ENCODE measurements at regions not wholly inside any gene's neighbourhood (a gene's known extent, or its start where the extent isn't known, plus 50 kb on each side); places are given as distances from the start of the nearest gene placed in this dataset.
"Not testable (repeated sequence)": the region's sequence is repeated elsewhere in the genome, so short reads cannot be mapped to it uniquely, and the experiment has no call there.

DNA sequence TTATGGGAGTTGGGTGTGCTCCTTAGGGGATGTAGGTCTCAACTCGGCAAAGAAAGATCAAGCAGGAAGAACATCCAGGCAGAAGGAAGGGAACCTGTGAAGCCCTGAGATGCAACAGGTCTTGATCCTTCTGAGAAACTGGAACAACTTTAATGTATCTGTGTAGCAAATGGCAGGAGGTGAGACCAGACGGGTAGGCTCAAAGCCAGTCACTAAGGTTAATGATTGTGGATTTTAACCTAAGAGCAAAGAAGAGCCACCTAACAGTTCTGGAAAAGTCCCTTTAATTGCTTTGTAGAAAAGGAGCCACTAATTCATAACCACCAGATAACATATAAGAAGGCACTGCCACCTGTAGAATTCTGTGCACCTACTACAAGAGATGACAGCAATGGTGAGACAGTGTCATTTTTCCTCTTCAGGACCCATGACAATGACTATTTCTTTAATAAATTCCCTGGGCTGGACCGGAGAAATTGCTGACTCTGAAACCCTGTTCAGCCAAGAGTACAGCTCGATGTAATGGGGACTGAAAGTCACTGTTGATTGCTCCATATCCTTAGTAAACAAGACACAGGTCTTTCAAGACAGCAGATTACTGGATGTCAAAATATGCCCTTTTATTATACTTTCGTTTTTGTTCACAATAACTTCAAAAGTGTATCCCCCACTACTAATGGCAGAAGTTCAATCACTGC lies 326.2 kb downstream of the CBLN4 start:
- DNase-seq = no peak

DNA sequence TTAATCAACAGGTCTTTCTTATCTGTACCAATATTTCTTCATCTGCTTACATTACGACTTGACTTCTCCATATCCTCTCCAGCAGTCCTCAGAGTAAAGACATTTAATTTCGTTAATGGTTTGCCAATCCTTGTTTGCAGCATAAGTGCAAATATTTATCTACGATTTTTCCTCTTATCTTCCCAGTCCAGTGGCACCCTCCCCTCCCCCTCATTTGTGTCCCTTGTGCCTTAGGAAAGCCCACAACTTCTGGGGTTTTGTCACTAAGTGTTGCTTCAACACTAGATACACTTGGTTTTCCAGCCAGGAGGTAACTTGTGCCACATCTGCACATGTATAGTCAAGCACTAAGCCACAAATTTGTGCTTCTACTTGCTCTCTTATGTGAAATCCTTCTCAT lies 327.2 kb downstream of the CBLN4 start:
- DNase-seq = no peak

DNA sequence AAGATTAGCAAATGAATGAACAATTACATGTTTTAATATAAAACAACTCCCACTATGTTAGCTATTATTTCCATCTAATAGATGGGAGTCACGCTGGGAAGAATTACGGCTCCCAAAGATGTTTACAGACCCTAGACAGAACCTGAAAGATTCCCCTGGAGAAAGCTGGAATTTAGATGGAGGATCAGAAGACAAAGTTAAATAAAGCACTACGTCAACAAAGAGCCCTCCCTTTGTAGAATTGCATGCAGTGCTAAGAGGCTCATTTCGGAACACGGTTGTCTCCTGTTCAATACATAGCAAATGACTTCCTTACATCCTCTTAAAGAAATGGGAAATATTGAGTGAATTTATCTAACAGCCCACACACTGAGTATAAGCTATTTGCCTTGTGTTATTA lies 328.3 kb downstream of the CBLN4 start:
- DNase-seq = no peak

DNA sequence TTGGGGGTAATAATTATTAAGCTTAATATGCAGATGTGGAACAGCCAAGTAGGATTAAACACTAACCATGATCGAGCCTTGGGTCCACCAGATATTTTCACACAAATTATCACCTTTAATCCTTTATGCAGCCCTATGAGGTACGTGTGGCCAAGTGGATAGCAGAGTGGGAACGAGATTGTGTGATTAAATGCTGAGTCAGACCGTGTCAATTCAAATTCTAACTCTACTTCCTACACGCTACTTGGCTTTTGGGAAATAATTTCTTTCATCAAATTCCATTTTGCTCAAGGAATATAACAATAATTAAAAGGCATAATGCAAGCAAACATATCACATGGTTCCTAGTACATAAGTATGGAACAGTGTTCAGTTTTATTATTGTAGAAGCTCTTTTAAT lies 329.2 kb downstream of the CBLN4 start:
- DNase-seq = no peak

DNA sequence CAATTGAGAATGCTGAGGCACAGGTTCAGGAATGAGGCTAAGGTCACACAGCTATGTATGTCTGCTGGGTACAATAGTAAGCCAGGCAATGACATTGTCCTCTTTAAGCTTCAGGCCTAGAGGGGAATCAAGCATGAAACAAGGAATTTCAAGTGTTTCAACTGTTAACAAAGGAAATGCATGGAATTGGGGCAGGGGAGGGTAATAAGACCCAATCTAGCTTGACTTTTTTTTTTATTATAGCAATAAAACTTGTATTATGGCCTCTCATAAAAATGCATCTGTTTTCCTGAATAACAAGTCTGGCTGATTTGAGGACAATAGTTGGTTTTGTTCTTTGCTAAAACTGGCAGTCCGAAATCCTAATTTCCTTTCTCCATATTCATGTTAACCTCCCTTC lies 336.7 kb downstream of the CBLN4 start:
- no peak for DNase-seq

DNA sequence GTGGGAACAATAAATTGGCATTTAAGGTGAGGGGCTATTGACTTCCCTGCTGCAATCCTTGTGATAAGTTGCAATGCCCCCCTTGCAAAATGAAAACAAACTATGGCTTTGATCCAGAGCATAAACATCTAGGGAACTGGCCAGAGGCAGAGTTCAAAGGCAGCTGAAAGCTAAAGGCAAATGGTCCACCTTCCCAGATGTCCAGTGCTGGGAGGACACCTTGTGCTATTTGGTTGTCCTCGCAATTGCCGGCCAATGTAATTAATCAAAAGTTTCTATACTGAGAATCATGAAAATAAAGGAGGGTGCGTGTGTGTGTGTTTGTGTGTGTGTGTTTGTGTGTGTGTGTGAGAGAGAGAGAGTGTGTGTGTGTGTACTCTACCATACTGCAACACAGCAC lies 337.4 kb downstream of the CBLN4 start:
- DNase-seq = no peak

- DNase-seq = no peak
Measured at GRCh38 chr20:55667024-55667423, 338.3 kb downstream of the CBLN4 start.

GRCh38 chr20:55656231-55656775 lies 349.0 kb downstream of the CBLN4 start:
- DNase-seq = no peak

DNA sequence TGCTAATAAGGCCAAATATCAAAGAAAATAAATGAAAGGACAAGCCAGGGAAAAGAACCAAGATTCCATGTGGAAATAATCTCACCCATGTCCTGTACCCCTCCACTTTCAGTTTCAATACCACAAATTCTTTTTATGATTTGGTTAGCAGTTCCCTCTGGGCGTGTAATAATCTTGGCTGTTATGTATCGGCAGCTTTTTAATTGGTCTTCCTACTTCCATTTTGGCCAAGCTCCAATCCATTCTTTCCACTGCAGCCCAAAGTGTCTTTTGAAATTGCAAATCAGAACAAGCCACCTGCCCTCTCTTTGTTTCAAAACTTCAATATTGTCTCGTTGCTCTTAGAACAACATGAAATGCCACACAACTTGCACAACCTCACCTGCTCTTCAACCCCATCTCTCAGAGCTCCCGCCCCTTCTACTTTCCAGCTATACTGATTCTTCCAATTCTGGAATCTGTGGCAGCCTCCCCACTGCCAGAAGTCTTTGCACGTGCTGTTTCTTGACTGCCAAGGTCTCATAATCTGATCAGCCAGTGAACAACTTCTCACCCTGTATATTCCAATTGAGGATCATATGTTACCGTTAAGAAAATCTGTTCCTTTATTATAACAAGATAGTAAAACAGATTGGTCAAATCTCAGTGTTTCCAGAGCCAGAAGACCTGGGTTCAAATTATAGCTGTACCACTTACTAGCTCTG lies 354.5 kb downstream of the CBLN4 start:
- no peak for DNase-seq

DNA sequence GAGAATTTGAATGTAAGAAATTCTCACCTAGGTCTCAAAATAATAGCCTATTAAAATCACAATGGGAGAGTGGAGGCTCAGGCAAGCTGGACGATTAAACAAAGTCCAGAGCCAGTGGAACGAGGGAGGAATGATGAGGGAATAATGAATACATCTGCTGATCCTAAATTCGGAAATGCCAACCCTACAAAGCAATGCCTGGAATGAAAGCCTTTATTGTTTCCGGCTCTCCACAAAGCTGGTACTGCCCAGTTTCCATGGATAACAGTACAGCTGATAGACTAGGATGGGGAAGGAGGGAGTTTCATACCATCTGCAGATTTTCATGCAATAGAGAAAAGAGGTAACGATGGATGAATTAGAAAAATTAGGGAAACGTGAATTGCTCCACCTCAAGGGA lies 356.1 kb downstream of the CBLN4 start:
- no peak for DNase-seq

DNA sequence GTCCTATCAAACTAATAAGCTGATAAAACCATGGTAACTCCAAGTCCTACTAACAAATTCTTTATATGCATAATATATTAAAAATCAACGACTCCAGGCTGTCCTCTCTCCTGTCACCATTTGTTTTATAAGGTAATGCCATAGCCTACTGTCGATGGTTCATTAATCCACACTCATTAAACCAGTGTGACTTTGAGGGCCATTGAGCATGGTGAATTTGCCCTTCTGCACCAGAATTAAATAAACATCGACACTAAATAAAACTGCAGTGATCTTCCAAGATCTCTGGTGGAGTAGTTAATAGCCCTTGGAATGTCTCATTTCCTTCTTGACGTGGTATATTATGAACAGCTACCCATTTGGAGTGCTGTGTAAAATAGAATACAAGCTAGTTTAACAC lies 358.5 kb downstream of the CBLN4 start:
- no peak for DNase-seq

DNA sequence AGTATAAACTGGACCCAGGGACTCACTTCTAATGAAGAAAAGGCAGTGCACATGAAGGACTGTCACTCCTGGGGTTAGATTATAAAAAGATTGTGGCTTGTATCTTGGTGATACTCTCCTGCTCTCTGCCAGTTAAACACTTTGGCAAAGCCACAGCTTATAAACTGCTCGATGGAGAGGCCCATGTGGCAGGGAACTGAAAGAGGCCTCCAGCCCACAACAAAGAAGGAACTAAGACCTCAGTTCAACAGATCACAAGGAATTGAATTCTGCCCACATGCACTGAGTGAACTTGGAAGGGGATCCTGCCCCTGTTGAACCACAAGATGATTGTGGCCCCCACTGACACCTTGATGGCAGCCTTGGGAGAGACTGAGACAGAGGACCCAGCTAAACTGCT lies 363.8 kb downstream of the CBLN4 start:
- DNase-seq = no peak

GRCh38 chr20:55635870-55636269 lies 369.4 kb downstream of the CBLN4 start:
- DNase-seq = no peak

- DNase-seq = no peak
Measured at GRCh38 chr20:55632592-55632991, 372.7 kb downstream of the CBLN4 start.

- not testable (repeated sequence) for DNase-seq
Measured at GRCh38 chr20:55629143-55629542, 376.2 kb downstream of the CBLN4 start.

- DNase-seq = no peak
Measured at GRCh38 chr20:55626716-55627115, 378.6 kb downstream of the CBLN4 start.

DNA sequence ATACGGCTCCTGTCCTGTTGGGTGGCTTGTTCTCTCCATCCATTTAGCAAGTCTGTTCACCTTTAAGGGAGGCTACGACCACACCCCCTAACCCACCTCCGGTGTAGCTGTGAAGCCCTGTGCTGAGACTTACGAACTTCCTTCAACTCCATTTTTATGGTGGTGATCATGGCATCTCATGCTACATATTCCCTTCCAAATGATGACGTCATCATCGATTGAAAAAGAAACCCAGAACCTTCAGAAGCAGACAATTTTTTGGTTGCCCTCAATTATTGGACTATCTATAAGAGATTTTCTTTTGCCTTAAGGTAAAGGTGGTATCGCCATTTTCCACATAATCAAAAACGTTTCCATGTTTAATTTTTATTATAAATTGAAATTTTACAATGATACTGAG lies 389.0 kb downstream of the CBLN4 start:
- no peak for DNase-seq

DNA sequence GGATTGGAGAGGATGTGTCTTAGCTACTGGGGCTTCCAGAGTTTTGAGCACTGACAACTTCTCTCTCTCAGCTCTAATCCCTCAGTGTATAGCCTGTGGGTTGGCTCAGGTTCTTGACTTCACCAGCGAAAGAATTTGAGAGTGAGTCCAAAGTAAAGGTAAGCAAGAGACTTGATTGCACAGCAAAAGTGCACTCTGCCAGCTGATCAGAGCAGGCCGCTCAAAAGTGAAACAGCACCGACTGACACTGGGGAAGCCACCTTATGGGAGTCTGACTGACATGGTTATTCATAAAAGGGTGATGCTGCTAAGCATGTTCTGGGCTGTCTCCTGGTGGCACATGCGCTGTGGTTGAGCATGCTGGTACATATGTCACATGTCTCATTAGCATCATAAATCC lies 389.5 kb downstream of the CBLN4 start:
- no peak for DNase-seq

- no peak for DNase-seq
Measured at GRCh38 chr20:55614220-55614757, 391.0 kb downstream of the CBLN4 start.

DNA sequence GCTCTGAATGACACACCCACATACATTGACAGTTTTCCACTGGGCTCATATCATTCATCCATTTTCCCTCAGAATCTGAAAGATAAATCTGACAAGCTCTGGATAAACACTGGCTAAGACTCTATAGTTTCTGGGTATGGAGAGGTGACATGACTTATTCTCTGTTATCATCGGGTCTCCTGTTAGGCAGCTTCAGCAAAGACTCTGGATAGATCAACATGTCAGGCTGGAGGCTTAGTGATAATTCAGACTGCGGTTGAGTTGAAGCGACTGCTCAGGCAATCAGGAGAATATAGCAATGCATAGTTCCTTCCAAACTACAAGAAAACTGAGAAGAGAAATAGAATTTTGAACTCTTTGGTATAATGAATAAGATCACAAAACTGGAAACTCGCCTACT lies 394.6 kb downstream of the CBLN4 start:
- no peak for DNase-seq

DNA sequence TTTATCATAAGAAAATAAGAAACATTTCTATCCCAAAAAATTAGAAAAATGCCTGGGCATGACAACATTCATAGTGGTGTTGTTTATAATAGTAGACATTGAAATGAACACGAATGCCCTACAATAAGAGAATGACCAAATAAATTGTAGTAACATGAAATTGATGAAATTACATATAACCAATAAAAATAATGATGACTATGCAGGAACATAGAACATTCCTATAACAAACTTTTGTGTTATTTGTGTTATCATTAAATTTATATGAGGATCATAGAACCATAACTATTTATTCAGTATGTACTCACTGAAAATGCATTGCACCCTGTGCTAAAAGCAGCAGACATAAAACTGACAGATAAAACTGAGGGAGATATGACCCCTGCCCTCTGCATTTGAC lies 399.7 kb downstream of the CBLN4 start:
- DNase-seq = no peak

DNA sequence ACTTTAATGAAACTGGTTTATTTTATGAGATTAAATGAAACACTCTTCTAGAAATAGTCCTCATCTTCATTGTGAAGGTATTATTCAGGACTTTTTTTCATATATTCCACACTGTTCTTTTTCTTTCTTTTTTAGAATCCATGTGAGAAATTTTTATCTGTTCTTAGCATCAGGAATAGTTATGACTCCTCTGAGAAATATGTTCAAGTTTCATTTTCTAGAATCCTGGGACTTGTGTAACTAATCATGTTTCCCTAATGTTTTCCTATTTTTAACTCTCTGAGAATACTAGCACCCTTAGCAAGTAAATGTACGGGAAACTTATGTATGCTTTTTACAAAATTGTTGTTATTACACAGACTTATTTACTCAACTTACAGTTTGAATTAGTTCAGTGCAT lies 407.8 kb downstream of the CBLN4 start:
- DNase-seq = no peak

- no peak for DNase-seq
Measured at GRCh38 chr20:55596431-55596830, 408.9 kb downstream of the CBLN4 start.

GRCh38 chr20:55592866-55593265 lies 412.5 kb downstream of the CBLN4 start:
- no peak for DNase-seq

Measured in suppressor macrophage treated with lipopolysaccharide for 1 hour (primary cell).